WTC11 (cell line): ENCODE measurements at regions not wholly inside any gene's neighbourhood (a gene's known extent, or its start where the extent isn't known, plus 50 kb on each side); places are given as distances from the start of the nearest gene placed in this dataset.

Experiments used
- ATAC-seq: fragments of 200-7000 bp; cut with Tn5 transposase; 2 replicates; pipeline ENCODE4 v1.10.0; 2021; ENCODE audit warnings: mild to moderate bottlenecking, moderate library complexity
- CTCF ChIA-PET: fragments of 300-600 bp; sonication (Branson Sonifier 250); formaldehyde crosslinking; loops from one replicate; lab custom pipeline; 2021; ENCODE audit warnings: antibody characterized with exemption; lab: Charles Lee
- POLR2A ChIA-PET: fragments of 350-600 bp; sonication (Branson Sonifier 250); formaldehyde crosslinking; loops from one replicate; lab custom pipeline; 2021; ENCODE audit warnings: antibody characterized with exemption; lab: Charles Lee
- DNase-seq: peaks from one replicate; pipeline ENCODE4 v3.0.0; 2021; ENCODE audit warnings: low spot score
- H3K27ac Mint-ChIP-seq: 2 replicates; pipeline ENCODE4 v1.8.0; 2021; ENCODE audit warnings: mixed read lengths
- H3K27me3 Mint-ChIP-seq: 2 replicates; pipeline ENCODE4 v1.8.0; 2021; ENCODE audit warnings: low read depth, mild to moderate bottlenecking, moderate library complexity, mixed read lengths
- H3K36me3 Mint-ChIP-seq: 2 replicates; pipeline ENCODE4 v1.8.0; 2021; ENCODE audit warnings: mixed read lengths
- H3K4me1 Mint-ChIP-seq: 2 replicates; pipeline ENCODE4 v1.8.0; 2022; ENCODE audit warnings: mixed read lengths
- H3K4me3 Mint-ChIP-seq: 2 replicates; pipeline ENCODE4 v1.8.0; 2021; ENCODE audit warnings: mild to moderate bottlenecking, moderate library complexity, mixed read lengths
- H3K9me3 Mint-ChIP-seq: 2 replicates; pipeline ENCODE4 v1.8.0; 2021; ENCODE audit warnings: mixed read lengths
- FOXK1 ChIP-seq: sonication (generic); formaldehyde crosslinking; IDR thresholded peaks from 2 replicates; pipeline ENCODE4 v1.8.0; 2022; ENCODE audit warnings: mild to moderate bottlenecking, moderate library complexity, missing genetic modification reagents
- GABPB1 ChIP-seq: sonication (generic); formaldehyde crosslinking; IDR thresholded peaks from 2 replicates; pipeline ENCODE4 v1.8.1; 2023; ENCODE audit warnings: mild to moderate bottlenecking, missing genetic modification reagents
- GTF2I ChIP-seq: fragments of 250-450 bp; sonication (Bioruptor Pico); conservative IDR thresholded peaks from 2 replicates; pipeline ENCODE4 v1.4.0; 2021; ENCODE audit warnings: mild to moderate bottlenecking
- MXD4 ChIP-seq: fragments of 250-450 bp; sonication (Bioruptor Pico); IDR thresholded peaks from 2 replicates; pipeline ENCODE4 v1.8.0; 2021; ENCODE audit warnings: mild to moderate bottlenecking, moderate library complexity, borderline replicate concordance
- MYBL2 ChIP-seq: sonication (generic); formaldehyde crosslinking; IDR thresholded peaks from 2 replicates; pipeline ENCODE4 v1.8.1; 2023; ENCODE audit warnings: mild to moderate bottlenecking, moderate library complexity, missing genetic modification reagents
- NR2C2 ChIP-seq: sonication (generic); formaldehyde crosslinking; IDR thresholded peaks from 2 replicates; pipeline ENCODE4 v1.8.0; 2022; ENCODE audit warnings: mild to moderate bottlenecking, missing genetic modification reagents
- NR3C1 ChIP-seq: sonication (generic); formaldehyde crosslinking; conservative IDR thresholded peaks from 2 replicates; pipeline ENCODE4 v1.8.1; 2023; ENCODE audit warnings: low read depth, mild to moderate bottlenecking, missing genetic modification reagents
- RELA ChIP-seq: sonication (generic); formaldehyde crosslinking; IDR thresholded peaks from 2 replicates; pipeline ENCODE4 v1.8.1; 2022; ENCODE audit warnings: missing genetic modification reagents, mild to moderate bottlenecking, borderline replicate concordance
- TP53 ChIP-seq: sonication (generic); formaldehyde crosslinking; IDR thresholded peaks from 2 replicates; pipeline ENCODE4 v1.8.1; 2023; ENCODE audit warnings: mild to moderate bottlenecking, missing genetic modification reagents
- ZBTB21 ChIP-seq: sonication (generic); formaldehyde crosslinking; IDR thresholded peaks from 2 replicates; pipeline ENCODE4 v1.8.1; 2023; ENCODE audit warnings: mild to moderate bottlenecking, missing genetic modification reagents, borderline replicate concordance
- ZNF317 ChIP-seq: sonication (generic); formaldehyde crosslinking; IDR thresholded peaks from 2 replicates; pipeline ENCODE4 v1.8.1; 2023; ENCODE audit warnings: low read depth, mild to moderate bottlenecking, moderate library complexity, missing genetic modification reagents, borderline replicate concordance
- ZNF423 ChIP-seq: fragments of 250-450 bp; sonication (Bioruptor Pico); IDR thresholded peaks from 2 replicates; pipeline ENCODE4 v2.1.2; 2022; ENCODE audit warnings: mild to moderate bottlenecking, moderate library complexity
- TF ChIP-seq, protein P1 (sequence below): sonication (generic); formaldehyde crosslinking; IDR thresholded peaks from 2 replicates; pipeline ENCODE4 v1.8.1; 2023; ENCODE audit warnings: mild to moderate bottlenecking, missing genetic modification reagents, borderline replicate concordance
- TF ChIP-seq, protein P2 (sequence below): fragments of 250-450 bp; sonication (Bioruptor Pico); IDR thresholded peaks from 2 replicates; pipeline ENCODE4 v1.9.0; 2021; ENCODE audit warnings: moderate library complexity, mild to moderate bottlenecking, inconsistent platforms, borderline replicate concordance
- TF ChIP-seq, protein P3 (sequence below): sonication (generic); formaldehyde crosslinking; IDR thresholded peaks from 2 replicates; pipeline ENCODE4 v1.8.0; 2022; ENCODE audit warnings: mild to moderate bottlenecking, missing genetic modification reagents
- TF ChIP-seq, protein P4 (sequence below): fragments of 250-450 bp; sonication (Bioruptor Pico); IDR thresholded peaks from 2 replicates; pipeline ENCODE4 v1.9.0; 2021; ENCODE audit warnings: mild to moderate bottlenecking
- TF ChIP-seq, protein P5 (sequence below): sonication (generic); formaldehyde crosslinking; IDR thresholded peaks from 2 replicates; pipeline ENCODE4 v1.8.1; 2022; ENCODE audit warnings: low read depth, missing genetic modification reagents, borderline replicate concordance
- TF ChIP-seq, protein P6 (sequence below): sonication (generic); formaldehyde crosslinking; IDR thresholded peaks from 2 replicates; pipeline ENCODE4 v1.8.1; 2022; ENCODE audit warnings: mild to moderate bottlenecking, missing genetic modification reagents, moderate library complexity, borderline replicate concordance

DNA sequence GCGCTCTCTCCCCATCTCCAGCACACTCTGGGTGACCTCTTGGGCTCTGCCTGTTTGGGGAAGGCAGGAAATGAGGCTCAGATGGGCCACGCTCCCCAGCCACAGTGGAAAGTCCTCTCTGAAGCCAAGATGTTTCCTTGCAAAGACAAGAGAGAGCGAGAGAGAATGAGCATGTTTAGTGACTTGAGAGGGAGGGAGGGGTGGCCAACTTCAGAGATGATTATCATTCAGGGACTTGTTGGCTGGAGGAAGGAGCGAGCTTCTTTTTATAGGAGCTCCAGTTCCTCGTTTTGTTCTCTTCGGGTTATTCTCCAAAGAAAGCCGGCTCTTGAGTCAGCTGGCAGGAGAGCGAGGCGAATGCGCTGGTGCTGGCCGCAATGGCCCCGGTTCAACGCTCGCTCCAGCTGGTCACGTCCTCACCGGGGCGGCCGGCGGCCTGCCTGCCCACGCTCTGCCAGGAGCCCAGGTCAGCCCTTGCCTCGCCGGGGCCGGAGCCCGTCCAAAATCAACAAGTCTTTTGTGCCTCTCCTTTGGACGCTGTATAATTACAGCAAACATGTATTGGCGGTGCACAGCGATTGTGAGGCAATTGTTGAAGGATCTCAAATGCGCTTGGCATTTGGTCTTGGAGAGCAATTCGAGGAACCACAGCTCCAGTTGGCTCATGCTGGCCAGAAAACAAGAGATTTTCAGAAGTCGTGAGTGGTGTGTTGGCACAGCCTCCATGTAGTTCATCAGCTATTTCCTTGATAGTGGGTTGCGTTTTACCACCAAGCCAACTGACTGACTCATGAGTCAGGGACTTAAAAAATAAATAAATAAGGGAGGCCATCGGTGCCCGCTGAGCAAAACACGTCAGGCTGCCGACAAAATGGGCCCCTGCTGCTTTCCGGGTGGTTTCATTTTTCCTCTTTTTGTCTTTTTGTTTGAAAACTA is 288.6 kb downstream of the UACA start (continued):
- TF ChIP-seq, protein P1, sequence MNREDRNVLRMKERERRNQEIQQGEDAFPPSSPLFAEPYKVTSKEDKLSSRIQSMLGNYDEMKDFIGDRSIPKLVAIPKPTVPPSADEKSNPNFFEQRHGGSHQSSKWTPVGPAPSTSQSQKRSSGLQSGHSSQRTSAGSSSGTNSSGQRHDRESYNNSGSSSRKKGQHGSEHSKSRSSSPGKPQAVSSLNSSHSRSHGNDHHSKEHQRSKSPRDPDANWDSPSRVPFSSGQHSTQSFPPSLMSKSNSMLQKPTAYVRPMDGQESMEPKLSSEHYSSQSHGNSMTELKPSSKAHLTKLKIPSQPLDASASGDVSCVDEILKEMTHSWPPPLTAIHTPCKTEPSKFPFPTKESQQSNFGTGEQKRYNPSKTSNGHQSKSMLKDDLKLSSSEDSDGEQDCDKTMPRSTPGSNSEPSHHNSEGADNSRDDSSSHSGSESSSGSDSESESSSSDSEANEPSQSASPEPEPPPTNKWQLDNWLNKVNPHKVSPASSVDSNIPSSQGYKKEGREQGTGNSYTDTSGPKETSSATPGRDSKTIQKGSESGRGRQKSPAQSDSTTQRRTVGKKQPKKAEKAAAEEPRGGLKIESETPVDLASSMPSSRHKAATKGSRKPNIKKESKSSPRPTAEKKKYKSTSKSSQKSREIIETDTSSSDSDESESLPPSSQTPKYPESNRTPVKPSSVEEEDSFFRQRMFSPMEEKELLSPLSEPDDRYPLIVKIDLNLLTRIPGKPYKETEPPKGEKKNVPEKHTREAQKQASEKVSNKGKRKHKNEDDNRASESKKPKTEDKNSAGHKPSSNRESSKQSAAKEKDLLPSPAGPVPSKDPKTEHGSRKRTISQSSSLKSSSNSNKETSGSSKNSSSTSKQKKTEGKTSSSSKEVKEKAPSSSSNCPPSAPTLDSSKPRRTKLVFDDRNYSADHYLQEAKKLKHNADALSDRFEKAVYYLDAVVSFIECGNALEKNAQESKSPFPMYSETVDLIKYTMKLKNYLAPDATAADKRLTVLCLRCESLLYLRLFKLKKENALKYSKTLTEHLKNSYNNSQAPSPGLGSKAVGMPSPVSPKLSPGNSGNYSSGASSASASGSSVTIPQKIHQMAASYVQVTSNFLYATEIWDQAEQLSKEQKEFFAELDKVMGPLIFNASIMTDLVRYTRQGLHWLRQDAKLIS, result no peak
- TF ChIP-seq NR3C1 (CRISPR knock-in tag), result no peak
- no peak for TF ChIP-seq ZNF423
- TF ChIP-seq, protein P2, sequence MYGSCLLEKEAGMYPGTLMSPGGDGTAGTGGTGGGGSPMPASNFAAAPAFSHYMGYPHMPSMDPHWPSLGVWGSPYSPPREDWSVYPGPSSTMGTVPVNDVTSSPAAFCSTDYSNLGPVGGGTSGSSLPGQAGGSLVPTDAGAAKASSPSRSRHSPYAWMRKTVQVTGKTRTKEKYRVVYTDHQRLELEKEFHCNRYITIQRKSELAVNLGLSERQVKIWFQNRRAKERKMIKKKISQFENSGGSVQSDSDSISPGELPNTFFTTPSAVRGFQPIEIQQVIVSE, result no peak
- TF ChIP-seq, protein P3, sequence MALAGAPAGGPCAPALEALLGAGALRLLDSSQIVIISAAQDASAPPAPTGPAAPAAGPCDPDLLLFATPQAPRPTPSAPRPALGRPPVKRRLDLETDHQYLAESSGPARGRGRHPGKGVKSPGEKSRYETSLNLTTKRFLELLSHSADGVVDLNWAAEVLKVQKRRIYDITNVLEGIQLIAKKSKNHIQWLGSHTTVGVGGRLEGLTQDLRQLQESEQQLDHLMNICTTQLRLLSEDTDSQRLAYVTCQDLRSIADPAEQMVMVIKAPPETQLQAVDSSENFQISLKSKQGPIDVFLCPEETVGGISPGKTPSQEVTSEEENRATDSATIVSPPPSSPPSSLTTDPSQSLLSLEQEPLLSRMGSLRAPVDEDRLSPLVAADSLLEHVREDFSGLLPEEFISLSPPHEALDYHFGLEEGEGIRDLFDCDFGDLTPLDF, result no peak
- TF ChIP-seq FOXK1 (CRISPR knock-in tag), result no peak
- no peak for TF ChIP-seq MXD4 (CRISPR knock-in tag)
- TF ChIP-seq RELA (CRISPR knock-in tag), result no peak
- no peak for TF ChIP-seq GABPB1 (CRISPR knock-in tag)
- TF ChIP-seq GTF2I (CRISPR knock-in tag), result no peak

DNA sequence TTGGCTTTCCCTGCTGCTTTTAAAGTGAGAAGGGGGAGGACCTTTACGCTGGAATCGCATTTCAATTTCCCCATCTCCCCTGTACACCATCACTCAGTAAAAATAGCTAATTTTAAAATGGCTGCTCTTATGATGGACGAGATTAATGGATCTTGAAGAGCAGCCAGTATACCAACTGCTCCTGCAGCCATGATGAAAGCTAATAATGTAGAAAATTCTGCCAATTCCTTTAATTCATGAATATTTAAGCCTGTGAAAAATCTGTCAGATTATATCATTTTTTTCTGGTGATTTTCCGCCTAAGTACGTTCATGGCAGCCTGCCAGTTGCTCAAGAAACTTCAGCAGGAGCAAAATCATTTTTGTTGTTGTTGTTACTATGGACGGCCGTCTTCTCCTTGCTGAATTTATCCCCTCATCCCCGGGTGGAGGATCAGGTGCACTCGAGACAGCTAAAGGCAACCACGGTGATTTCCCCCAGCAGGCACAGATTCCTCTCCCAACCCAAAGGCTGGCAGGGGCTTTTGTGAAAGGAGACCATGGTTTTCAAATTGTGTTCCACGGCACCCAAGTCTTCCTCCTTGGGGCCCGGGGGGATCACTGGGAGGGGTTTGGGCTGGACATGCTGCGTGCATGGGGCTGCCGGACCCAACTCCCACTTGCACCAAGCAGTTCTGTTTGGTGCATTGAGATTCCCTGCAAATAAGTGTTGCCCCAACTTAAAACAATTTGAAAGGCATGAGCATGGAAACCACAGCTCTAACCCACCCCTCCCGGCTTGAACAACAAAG is 289.6 kb downstream of the UACA start:
- Mint-ChIP-seq H3K4me3 (no peak overlapping the region), H3K9me3 (peaks cover 3% of the 10 kb centered on the region; the same call in 1 of the 2 replicates), H3K27me3 (no peaks in the 10 kb centered on the region), H3K36me3 (no peaks in the 10 kb centered on the region), H3K4me1 (no peaks in the 10 kb centered on the region), H3K27ac (no peak overlapping the region)
- POLR2A ChIA-PET, result interaction anchor here (1.0 kb wide), 1 partner anchor 24 kb away, joined by 4 read pairs; no protein-coding TSS in a partner anchor
- DNase-seq (no peak), ATAC-seq (no peak)
- CTCF ChIA-PET, result no interaction called here
- TF ChIP-seq, protein P4, sequence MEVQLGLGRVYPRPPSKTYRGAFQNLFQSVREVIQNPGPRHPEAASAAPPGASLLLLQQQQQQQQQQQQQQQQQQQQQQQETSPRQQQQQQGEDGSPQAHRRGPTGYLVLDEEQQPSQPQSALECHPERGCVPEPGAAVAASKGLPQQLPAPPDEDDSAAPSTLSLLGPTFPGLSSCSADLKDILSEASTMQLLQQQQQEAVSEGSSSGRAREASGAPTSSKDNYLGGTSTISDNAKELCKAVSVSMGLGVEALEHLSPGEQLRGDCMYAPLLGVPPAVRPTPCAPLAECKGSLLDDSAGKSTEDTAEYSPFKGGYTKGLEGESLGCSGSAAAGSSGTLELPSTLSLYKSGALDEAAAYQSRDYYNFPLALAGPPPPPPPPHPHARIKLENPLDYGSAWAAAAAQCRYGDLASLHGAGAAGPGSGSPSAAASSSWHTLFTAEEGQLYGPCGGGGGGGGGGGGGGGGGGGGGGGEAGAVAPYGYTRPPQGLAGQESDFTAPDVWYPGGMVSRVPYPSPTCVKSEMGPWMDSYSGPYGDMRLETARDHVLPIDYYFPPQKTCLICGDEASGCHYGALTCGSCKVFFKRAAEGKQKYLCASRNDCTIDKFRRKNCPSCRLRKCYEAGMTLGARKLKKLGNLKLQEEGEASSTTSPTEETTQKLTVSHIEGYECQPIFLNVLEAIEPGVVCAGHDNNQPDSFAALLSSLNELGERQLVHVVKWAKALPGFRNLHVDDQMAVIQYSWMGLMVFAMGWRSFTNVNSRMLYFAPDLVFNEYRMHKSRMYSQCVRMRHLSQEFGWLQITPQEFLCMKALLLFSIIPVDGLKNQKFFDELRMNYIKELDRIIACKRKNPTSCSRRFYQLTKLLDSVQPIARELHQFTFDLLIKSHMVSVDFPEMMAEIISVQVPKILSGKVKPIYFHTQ (CRISPR knock-in tag), result no peak
- TF ChIP-seq ZNF317 (no peak), NR2C2 (CRISPR knock-in tag) (no peak), ZBTB21 (CRISPR knock-in tag) (no peak), TP53 (no peak), GTF2I (CRISPR knock-in tag) (no peak), MYBL2 (CRISPR knock-in tag) (no peak)
- TF ChIP-seq, protein P1, result no peak
- TF ChIP-seq, protein P5, sequence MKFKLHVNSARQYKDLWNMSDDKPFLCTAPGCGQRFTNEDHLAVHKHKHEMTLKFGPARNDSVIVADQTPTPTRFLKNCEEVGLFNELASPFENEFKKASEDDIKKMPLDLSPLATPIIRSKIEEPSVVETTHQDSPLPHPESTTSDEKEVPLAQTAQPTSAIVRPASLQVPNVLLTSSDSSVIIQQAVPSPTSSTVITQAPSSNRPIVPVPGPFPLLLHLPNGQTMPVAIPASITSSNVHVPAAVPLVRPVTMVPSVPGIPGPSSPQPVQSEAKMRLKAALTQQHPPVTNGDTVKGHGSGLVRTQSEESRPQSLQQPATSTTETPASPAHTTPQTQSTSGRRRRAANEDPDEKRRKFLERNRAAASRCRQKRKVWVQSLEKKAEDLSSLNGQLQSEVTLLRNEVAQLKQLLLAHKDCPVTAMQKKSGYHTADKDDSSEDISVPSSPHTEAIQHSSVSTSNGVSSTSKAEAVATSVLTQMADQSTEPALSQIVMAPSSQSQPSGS (CRISPR knock-in tag), result no peak
- TF ChIP-seq, protein P6, sequence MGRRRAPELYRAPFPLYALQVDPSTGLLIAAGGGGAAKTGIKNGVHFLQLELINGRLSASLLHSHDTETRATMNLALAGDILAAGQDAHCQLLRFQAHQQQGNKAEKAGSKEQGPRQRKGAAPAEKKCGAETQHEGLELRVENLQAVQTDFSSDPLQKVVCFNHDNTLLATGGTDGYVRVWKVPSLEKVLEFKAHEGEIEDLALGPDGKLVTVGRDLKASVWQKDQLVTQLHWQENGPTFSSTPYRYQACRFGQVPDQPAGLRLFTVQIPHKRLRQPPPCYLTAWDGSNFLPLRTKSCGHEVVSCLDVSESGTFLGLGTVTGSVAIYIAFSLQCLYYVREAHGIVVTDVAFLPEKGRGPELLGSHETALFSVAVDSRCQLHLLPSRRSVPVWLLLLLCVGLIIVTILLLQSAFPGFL (CRISPR knock-in tag), result no peak
